Stimulated activated CD4-positive, alpha-beta T cell treated with anti-CD3 and anti-CD28 coated beads, Interleukin-12 subunit alpha, Interleukin-12 subunit beta, amount 100 ng/mL, for 48 hours (primary cell): ENCODE measurements at regions not wholly inside any gene's neighbourhood (a gene's known extent, or its start where the extent isn't known, plus 50 kb on each side); places are given as distances from the start of the nearest gene placed in this dataset.

ENCODE experiments used
- DNase-seq, 3 donors: peaks; one replicate each; pipeline ENCODE4 v3.0.0-alpha.2; 2020; ENCODE audit warnings: low read depth in 2 of 3, low spot score in 1 of 3

DNA sequence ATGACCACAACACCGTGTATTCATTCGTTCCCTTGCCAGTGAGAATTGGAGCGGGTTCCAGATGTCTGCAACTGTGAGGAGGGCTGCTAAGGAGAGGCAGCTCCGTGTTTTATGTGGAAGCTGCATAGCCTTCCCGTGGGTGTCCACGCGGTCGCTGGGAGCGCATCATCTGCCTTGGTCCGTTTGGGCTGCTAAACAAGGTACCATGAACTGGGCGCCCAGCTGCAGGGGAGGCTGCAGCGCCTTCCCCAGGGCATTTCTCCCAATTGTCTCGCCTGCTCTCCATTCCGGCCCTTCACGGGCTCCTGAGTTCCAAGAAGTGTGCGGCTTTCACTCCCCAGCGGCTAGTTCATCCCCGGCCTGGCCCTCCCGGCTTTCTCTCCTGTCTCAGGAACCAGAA is 1446.4 kb downstream of the TBC1D22A start:
- DNase-seq = no peak

DNA sequence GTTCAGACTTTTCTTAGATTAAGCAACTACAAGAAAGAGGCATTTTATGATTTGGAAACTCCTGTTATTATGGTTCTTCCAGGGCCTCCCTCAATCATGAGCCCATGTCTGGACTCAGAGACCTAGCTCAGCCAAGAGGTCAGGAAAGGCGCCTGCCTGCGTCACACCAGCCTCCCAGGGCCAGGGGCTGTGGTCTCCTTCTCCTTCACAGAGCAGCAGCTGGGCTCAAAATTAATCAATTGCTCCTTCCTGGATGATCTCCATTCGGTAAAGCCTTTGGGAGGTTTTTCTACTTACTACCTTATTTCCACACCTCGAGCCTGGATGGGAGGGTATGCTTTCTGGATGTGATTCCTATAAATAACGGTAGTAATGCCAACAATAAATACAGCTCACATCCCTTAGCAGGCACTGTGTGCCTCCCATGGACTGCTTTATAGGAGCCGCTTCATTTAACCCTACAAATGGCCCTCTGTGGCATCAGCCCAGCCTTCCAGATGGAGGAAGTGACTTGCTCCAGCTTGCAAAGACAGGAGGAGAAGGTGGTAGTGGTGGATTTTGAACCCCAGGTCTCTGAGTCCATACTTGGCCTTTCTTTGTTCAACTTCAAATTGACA is 1445.6 kb downstream of the TBC1D22A start:
- DNase-seq = no peak

DNA sequence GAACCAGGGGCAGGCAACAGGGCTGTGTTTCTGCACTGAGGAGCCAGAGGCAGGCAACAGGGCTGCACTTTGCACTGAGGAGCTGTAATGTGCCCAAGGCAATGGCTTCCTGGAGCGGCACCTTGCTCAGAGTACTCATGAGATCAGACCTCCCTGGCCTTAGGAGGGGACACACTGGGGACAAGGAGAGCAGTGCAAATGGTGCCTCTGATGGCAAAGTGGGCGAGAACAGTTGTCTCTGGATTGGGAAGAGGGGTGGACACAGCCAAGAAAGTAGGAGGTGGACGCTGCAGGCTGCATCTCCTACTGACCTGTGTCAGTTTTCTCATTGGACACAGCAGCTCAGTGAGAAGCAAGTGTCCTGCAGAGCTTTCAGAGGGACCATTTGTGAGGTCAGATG is 1443.3 kb downstream of the TBC1D22A start:
- no peak for DNase-seq

DNA sequence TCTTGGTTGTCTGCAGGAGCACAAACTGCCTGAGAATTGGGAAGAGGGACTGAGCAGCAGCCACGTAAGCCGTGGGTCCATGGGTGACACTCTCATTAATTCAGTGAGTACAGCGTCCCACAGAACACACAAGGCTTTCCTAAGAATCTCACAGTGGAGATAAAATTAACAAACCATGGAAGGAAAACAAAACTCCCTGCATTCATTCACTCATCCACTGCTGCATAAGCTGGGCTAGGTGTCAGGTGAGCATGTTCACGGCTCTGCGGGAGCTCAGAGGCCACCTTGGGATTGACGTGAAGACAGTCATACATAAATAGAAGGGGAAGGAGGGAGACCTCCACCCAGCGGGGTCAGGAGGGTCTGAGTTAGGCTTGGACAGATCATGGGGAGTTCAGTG is 1442.7 kb downstream of the TBC1D22A start:
- no peak for DNase-seq

DNA sequence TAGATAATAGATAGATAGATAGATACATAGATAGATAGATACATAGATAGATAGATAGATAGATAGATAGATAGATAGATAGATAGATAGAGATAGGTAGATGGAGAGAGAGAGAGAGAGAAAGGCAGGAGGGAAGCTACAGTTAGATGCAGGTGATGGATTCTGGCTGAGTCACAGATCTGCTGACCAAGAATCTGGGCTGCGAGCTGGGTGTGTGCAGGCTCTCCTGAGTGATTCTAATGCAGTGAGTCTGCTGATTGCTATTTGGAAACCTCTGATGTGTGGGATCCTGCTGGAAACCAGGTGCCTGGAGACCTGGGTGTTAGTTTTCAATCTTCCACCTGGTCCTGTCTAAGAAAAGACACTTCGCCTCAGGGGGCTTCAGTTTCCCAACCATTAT is 1441.8 kb downstream of the TBC1D22A start:
- no peak for DNase-seq

DNA sequence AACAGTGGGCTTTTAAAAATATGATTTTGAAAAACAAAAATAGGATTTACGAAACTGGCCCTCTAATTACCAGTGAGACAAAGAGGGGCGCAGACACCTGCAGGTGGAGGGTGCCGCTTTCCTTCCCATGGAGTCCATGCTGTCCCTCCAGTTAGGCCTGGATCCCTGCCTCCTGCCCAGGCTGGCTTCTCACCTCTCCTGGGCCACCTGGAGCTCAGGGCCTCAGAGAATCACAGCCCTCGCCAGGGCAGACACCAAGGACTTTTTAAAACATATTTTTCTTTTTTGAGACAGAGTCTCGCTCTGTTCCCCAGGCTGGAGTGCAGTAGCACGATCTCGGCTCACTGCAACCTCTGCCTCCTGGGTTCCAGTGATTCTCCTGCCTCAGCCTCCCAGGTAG is 1437.2 kb downstream of the TBC1D22A start:
- DNase-seq = no peak

DNA sequence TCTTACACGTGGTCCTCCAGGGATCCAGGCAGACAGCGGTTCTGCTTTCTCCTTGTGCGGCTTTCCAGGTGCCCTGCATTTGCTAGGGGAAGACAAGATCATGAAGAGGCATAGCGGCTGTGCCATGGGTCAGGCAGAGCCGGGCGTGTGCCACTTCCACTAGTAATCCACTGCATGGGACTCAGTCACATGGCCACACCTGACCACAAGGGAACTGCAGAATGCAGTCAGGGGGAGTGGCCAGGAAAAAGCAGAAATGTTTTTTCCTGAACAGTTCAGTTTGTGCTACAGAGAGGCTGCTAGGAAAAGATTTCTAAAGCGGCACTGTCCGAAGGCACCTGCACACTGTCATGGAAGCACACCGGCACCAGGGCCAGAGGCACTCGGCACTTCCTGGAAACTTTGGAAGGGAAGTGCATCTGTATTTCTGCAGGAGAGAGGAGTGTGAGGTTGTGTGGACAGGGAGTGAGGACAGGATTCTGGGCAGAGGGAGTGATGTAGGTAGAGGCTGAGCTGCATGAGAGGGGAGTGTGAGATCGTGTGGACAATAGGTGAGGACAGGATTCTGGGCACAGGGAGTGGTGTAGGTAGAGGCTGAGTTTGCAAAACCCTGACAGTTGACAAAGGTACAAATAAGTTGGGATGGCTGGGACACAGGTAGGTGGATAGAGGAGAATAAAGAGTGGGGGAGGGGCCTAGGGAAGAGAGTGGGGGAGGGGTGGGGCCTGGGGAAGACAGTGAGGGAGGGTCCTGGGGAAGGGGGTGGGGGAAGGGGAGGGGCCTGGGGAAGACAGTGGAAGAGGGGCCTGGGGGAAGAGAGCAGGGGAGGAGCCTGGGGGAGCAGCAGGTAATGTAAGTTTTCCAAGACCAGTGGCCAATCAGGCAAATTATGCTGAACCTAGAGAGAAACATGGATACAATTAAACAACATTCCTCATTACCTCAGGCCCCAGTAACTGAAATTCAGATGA is 1436.3 kb downstream of the TBC1D22A start:
- no peak for DNase-seq

DNA sequence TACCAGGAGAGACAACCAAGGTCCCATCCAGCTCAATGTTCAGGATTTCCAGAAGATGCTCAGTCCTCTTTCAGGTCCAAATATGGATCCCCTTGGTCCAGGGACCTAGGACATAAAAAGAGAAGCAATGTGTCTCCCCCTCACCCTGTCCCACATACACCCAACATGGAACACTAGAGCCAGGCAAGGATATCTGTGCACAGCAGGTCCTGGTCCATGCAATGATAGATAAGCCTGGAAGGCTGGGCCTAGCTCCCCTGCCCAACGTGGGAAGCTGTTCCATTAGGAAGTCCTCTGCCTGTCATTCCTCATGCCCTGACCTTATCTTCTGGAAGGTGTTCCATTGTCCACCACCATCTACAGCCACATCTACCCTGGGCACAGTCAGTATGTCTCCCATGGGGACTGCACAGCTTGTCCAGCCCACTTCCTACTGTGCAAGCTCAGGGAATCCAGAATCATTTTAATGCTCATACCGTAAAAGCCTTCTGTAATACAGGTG is 1434.8 kb downstream of the TBC1D22A start:
- DNase-seq = no peak

DNA sequence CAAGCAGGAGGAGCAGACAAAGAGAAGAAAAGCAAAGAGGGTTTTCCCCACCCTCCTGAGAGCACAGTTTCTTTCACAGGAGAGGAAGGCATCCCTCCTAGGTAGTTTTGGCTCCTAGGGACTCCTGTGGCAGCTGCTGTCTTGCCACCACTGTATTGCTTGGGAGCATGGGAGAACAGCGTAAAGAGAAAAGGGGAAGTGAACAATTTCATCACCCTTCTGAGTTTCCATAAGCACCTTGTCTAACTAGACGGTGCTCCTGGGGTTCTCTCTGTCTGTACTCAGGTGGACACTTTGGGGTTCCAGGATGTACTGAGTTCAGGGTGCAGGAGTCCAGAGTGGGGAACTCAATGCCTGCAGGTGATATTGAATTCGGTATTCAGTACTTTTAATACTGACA is 1430.5 kb downstream of the TBC1D22A start:
- DNase-seq = no peak

DNA sequence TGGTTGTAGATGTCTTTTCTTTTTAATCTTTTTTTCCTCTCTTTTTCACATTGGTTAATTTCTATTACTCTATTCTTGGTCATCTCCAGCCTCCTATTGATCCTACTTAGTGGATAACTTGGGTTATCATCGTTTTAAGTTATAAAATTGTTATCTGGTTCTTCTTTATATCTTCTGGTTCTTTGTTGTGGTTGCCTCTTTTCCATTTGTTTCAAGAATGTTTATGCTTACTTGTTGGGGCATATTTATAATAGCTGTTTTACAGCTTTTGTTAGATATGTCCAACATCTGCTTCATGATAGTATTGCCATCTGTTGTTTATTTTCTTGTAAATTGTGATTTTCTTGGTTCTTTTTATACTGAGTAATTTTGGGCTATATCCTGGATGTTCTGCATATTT is 1429.6 kb downstream of the TBC1D22A start:
- DNase-seq = no peak

DNA sequence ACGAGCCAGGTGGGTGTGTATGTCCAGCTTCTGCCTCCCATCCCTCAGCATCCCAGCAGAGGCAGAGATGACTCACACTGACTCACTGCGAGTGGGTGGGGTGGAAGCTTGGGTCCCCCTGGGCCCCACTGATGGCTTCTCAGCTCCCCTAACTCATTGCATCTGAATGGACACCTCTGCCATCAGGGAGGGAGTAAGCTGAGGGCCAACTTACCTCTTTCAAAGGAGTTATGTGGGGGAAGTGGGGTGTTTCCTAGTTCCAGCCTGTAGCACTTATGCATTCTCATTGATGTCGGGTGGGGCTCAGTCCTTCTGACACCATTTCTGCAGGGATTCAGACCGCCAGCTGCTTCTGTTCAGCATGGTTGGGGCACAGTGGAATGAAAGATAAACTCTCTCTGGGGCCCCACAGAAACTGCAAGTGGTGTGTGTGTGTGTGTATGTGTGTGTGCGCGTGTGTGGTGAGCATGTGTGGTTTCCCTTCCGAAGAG is 1425.8 kb downstream of the TBC1D22A start:
- DNase-seq = no peak

DNA sequence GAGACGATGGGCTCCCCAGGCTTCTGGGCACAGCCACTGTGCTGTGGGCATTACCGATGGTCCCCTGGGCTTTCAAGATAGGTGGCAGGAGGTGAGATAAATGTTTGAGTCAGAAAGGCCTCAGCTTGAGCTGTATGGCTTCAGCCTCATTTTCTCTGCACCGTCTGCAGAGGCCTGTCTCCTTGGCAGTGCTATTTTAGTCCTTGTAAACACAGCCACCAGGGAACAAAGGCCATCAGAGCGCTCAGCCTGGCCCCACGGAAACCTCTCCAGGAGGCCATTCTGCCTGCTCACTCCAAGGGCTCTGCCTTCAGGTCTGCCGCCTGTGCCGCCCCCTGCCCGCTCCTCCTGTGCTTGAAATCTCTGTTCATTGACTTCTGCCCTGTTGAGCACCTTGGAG is 1424.9 kb downstream of the TBC1D22A start:
- no peak for DNase-seq

DNA sequence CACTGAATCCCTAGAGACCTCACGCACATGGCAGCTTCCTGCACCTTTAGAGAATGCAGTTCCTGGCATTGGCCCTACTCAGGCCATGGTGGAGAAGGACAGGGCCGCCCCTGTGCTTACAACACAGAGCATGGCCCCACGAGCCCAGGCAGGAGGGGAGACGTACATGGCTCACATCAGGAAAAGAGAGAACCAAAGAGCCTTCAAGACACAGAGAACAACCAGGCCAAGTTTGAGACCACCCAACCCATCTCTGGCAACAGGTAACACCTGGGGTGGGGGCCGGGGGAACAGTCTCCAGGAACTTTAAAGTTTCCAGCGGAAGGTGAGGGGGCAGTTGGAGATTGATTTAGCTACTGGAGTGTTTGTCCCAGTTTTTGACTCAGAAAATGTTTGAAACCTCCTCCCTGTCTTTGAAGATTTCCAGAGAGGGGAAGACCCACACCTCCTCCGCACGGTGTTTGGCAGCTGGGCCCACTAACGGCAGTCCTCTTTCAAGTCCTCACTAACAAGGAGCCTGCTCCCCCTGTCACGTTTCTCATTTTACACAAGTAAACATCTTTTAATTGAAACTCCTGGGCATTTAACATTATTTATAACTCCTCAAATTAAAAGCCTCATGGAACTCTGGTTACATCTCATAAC is 1423.8 kb downstream of the TBC1D22A start:
- DNase-seq = no peak

DNA sequence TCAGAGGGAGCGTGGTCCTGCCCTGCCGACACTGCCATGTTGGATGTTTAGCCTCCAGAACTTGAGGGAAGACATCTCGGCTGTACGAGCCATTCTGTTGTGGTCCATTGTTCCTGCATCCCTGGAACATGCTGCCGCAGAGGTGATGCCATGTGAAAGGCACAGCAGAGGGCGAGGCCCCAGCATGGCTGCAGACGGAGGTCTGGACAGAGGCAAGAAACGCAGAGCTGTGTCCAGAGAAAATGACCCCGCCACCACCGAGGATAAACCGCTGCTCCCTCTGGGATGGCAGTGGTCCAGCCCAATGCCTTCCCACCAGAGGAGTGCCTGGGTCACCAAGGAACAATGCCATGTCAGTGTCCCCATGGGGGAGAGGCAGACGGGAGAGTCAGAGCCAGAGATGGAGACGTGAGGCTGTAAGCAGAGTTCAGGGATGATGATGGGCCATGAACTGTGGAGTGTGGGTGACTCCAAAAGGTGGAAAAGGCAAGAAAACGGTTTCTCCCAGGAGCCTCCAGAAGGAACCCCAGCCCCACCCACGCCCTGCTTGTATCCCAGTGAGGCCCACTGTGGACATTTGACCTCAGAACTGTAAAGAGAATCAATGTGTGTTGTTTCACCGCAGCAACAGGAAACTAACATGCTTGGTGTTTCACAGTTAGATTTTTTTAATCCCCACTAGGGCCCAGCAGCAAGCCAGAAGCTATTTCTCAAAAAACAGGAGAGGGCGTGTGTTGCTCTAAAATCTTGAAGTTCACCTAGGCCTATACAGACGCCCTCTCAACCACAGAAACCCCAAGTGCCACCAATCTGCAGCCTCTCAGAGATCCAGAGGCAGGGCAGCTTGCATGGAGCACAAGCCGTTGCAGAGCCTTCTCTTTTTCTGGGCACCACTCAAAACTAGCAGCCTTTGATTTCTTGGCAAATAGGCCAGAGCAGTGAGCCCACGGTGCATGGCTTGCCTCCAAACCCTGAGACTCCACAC is 1422.9 kb downstream of the TBC1D22A start:
- DNase-seq = no peak

DNA sequence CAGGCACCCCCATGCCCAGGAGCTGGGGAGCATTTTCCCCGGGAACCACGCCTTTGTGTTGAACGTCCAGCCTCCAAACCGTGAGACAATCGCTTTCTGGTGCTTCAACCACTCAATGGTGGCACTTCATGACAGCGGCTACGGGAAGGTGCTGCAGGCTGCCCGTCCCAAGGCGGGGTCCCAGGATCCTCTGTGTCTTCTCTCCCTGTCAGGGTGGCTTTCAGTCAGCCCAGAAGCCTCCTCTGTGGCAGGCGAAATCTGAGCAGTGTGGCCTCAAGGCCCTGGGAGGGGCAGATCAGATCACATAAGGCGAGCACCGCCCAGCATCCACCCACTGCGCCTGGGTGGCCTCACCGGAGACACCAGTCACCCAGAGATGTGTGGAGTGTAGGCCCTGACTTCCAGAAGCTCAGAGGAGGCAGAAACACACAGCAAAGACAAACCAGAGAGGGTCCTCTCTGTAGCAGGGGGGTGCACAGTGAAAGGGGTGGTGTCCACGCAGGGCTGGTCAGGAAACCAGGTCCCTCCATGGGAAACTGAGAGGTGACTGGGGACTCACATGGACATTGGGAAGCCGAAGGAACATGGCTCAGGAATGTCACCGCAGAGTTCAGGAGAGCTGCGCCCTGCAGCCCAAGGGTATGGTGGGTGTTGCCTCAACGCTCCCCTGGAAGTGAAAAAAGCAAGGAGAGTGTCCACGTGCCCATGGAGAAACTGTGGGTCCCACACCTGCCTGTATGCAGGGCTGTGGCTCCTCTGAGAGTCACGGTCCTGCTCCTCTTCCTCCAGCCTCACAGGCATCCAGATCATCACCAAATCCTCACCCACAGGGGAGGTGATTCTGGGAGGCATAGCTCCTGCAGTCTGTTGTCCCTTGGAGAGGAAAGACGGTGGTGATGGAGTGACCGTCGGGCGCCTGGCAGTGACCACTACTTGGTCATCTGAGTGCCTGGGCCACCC is 1420.7 kb downstream of the TBC1D22A start:
- DNase-seq = no peak

DNA sequence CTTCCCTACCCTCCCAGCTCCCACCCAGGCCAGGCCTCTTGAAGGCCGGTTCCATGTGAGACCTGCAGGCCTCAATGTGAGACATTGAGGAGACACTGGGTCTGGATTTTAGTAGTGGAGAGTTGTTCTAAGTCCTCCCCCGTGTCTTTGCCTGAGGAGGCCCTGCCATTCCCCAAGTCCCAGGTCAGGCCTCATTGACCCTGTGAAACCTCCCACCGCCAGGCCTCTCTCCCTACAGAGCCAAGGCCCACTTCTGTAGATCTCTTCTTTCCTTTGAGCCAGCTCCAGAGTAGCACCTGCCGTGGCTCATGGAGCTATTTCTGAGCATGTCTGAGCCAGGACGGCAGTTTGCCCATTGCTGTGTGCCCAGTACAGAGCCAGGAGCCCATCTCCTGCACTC is 1419.6 kb downstream of the TBC1D22A start:
- no peak for DNase-seq

DNA sequence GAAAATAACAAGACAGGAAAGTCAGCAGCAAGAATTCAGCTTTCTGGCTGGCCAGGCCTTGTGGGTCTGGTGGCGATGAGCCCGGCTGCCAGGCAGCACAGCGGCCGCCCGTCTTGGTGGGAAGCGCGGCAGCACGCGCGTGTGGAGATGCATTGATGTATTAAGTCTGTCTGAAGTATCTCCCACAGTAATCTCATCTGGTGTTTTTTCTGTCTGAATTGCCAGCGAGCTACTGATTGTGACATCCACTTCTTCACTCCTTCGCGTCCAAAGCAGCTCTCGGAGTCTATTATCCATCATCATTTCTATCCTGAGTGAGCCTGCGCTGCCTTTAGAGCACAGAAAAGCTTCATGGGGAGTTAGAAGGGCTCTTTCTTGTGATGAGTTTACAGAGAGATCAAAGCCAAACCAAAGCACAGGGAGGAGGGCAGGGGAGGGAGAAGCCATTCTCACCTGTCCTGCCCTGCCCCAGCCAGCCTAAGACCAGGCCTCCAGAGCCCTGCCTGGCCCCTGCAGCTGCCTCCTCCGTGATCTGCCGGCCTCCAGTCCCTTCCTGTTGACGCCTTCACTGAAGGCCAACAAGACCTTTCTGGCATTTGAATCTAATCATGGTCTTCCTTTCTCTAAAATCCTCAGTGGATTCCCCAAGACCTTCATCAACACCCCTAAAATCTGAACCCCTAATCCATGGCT is 1419.0 kb downstream of the TBC1D22A start:
- DNase-seq = no peak

DNA sequence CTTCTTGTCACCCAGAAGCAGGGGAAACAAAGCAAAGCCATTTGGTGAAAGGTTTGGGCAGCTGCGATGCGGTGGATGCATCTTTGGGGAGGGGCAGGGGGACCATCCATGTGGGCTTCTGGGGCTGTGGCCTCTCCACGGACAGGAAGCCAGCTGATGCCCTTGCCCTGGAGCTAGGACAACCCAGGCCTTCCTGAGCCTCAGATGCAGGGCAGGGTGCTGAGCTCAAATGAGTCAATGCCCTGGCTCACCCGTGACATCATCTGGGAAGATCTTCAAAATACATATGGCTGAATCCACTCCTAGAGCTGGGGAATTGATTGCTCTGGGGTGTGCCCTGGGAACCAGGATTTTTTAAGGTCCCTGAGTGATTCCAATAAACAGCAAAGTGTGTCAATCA is 1418.2 kb downstream of the TBC1D22A start:
- DNase-seq = no peak
